Fibroblast of skin of abdomen (primary cell): ENCODE measurements at regions not wholly inside any gene's neighbourhood (a gene's known extent, or its start where the extent isn't known, plus 50 kb on each side); places are given as distances from the start of the nearest gene placed in this dataset.

Experiments
- DNase-seq: peaks from one replicate; pipeline ENCODE4 v3.0.0-alpha.2; 2013

- no peak for DNase-seq
Observed at GRCh38 chr4:22941688-22942375, 249.1 kb downstream of the GBA3 start.

- no peak for DNase-seq
Observed at GRCh38 chr4:22932326-22932725, 239.6 kb downstream of the GBA3 start.

DNA sequence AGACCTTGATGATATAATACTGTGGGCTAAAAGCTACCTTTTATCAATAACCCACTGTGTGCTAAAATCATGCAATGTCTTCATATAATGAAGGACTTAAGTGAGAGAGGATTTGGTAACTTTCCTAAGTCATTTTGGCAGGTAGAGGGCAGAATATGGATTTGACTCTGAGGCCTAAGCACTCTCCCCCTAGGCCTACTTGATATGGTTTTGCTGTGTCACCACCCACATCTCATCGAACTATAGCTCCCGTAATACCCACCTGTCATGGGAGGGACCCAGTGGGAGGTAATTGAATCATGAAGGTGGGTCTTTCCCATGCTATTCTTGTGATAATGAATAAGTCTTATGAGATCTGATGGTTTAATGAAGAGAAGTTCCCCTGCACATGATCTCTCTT lies 229.7 kb downstream of the GBA3 start:
- no peak for DNase-seq

- no peak for DNase-seq
Observed at GRCh38 chr4:22921936-22922335, 229.2 kb downstream of the GBA3 start.

DNA sequence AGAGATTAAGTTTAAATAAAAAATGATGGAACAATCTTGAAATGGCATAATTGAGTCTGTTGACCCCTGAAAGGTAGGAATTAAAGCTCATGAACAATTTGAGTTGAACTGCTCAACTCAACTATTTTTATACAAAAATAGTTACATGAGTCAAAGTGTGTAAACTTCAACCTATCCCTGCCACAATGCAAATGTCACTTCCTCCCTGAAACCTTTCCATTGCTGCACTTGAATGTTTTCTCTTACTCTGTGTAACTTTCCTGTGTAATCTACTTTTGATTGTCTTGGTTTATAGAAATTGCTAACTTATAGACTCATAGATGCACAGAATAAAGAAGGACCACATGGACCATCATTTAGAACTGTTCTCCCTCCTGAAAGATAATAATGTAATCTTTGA lies 218.5 kb downstream of the GBA3 start:
- no peak for DNase-seq

- no peak for DNase-seq
Observed at GRCh38 chr4:22910200-22910599, 217.5 kb downstream of the GBA3 start.

DNA sequence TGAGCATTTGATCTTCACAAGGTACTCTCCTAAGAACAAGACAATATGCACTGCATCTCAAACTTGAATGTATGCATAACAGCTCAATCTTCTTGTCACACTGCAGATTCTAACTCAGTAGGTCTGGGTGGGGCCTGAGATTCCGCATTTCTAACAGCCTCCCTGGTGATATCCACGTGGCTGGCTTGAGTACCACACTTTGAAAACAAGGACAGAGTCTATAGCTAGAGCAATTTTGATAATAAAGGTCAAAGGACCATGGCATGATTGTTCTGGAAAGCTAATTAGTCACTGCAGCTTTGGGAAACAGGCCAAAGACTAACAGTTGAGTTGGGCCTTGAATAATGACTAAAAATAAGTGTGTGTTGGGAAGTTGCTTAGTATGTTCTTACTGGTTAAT lies 213.3 kb downstream of the GBA3 start:
- no peak for DNase-seq

- no peak for DNase-seq
Observed at GRCh38 chr4:22903913-22904312, 211.2 kb downstream of the GBA3 start.

GRCh38 chr4:22901631-22902030 lies 208.9 kb downstream of the GBA3 start:
- DNase-seq: peak; percentile 70

DNA sequence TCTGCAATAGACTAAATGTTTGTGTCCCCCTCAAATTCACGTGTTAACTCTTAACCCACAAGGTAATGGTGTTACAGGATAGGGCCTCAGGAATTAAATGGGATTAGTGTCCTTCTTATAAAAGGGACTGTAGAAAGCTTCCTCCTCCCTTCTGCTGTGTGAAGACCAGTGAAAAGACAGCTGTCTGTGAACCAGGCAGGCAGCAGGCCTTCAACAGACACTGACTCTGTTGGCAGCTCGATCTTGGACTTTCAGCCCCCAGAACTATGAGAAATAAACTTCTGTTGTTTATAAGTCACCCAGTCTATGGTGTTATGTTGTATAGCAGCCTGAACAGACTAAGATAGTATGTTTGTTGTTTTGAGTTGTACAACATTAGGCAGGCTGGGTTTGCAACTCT lies 208.1 kb downstream of the GBA3 start:
- no peak for DNase-seq

DNA sequence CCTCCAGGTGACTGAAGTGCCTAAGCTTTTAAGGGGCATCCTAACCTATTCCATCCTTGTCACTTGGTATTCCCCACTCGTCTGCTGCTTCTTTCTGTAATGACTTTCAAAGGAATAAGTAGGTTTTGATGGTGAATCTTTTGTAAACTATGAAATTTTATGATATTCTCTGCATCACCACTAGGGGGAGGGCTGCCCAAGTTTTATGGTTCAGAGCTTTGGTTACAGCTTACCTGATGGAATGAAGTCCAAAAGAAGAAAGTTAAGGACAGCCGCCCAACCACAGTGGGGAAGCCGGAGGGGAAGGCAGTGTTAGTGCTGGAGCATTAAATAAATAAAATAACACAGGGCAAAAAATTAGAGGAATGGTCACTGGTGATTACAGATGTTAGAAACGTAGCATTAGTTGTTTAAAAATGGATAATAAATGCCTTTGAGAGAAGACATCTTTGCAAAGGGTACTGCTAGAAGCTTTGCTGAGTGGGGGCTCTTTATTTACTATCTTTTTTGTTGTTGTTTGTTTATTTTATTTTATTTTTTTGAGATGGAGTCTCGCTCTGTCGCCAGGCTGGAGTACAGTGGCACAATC lies 204.9 kb downstream of the GBA3 start:
- peak; percentile 2 for DNase-seq

GRCh38 chr4:22895482-22895881 lies 202.7 kb downstream of the GBA3 start:
- DNase-seq: no peak

DNA sequence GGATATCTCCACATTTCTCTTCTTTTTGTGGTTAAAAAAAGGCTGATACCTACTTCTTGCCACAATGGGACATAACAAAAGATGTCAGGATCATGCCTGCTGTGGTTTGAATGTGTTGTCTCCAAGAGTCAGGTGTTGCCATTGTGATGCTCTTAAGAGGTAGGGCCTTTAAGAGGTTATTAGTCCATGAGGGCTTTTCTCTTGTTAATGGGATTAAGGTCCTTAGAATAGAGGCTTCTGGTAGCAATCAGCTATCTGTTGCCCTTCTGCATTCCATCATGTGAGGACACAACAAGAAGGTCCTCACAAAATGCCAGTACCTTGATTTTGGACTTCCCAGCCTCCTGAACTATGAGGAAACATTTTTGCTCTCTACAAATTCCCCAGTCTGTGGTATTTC lies 191.4 kb downstream of the GBA3 start:
- DNase-seq: no peak

DNA sequence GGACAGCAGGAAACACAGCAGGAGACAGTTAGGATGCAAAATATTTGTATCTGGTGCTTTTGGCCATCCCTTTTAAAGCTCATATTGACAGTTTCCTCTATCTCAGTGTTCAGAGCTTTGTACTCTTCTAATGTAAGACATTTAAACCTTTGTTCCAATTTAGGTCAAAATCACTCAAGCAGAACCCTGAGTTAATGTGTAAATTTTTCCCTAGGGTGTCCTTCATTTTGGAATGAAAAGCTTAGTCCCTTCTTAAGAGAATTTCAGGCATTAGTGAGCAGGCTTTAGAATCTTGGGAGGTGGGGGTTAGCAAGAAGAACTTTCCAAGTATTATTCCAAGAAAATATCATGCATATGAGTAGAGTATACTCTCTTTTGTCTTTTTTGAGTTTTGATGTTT lies 188.7 kb downstream of the GBA3 start:
- no peak for DNase-seq

GRCh38 chr4:22877486-22878052 lies 184.8 kb downstream of the GBA3 start:
- DNase-seq: no peak

DNA sequence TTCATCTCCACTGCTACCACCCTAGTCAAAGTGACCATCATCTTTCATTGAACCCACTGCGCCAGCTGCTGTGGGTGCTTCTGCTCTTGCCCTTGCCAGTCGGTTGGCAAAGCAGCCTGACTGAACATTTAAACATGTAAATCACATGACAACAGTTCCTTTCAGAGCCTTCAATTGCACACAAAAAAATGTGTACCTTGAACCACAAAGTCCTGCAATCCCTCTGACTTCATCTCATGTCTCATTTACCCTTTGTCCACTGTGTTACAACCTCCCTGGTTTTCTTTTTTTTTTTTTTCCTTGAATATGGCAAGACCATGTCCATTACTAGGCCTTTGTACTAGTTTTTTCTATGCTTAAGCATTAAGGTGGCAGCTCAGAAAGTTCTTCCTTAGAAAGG lies 183.5 kb downstream of the GBA3 start:
- DNase-seq: no peak

GRCh38 chr4:22875587-22876257 lies 183.0 kb downstream of the GBA3 start:
- no peak for DNase-seq

DNA sequence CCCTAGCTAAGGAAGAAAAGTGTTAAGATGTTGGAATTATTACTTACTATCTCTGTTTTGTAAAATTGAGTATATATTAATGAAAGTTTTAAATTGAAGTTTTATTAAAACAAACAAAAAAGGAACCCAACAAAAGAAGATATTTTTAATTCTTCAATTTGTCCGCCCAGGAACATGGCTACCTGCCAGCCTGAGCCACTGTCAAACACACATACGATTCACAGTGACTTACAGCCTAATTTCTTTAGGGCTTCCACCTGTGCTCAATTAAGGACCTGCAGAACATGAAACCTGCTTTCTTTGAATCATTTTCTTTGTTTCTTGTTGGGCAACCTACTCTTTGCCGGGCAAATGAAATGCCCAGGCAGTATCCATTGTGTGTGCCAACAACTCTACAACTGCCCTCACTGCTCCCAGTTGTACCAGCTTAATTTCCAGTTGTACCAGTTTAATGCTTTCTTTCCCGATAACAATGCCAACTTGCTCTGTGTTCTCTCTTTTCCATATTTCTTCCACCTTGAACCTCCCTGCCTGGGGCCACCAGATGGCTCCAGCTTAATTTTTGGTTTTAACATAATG lies 181.7 kb downstream of the GBA3 start:
- DNase-seq: no peak

GRCh38 chr4:22873899-22874298 lies 181.2 kb downstream of the GBA3 start:
- DNase-seq: no peak

DNA sequence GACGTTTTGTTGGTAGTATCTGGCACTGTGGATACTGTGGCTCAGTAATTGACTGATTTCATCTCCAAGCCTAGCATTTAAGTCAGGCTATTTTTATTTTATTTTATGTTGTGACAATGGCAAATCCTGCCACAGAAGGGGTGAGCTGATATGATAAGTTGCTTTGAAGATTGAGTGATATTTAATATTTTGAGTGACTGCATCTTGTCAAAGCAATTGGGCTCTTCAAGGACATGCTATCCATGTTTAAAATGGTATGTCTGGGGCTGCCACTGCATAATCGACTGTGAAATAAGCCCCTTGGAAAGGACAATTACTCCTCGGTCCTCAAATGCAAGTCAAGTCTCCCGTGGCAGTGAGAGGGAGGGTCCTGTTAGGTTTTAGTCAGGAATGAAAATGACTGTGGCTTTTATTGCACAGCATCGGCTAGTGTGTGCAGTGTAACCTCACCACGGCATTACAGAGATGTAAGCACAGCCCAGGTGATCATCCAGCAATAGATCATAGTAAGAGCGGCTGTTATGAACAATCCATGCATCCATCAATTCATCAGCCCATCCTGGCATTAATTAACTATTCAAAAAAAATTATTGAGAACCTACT lies 178.2 kb downstream of the GBA3 start:
- DNase-seq: no peak

DNA sequence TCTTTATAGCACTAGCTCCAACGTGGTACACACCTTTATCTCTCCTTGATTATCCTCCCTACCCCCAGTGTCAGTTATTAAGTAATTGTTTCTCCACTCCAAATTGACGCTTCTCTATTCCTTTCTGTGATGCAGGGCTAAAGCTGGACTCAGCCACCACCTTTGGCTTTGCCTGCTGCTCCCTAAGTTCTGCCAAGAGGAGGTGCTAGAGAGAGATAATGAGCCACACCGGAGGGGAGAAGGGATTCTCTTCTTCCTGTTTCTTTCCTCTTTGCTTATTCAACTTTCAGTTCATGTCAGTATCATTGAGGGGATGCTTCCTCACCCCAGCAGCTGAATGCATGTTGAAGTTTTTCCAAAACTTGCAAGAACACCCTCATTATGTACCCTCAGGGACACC lies 176.5 kb downstream of the GBA3 start:
- DNase-seq: no peak
